OCI-LY3 (cell line): ENCODE measurements at regions not wholly inside any gene's neighbourhood (a gene's known extent, or its start where the extent isn't known, plus 50 kb on each side); places are given as distances from the start of the nearest gene placed in this dataset.

Experiments used
- EZH2phosphoT487 ChIP-seq: fragments of 200-600 bp; shearing (Covaris generic); IDR thresholded peaks from 2 replicates; pipeline ENCODE4 v1.6.1; 2018; ENCODE audit warnings: antibody characterized with exemption, mixed run types, low read depth
- TF ChIP-seq, protein P1 (sequence below): fragments of 200-600, 300-600 bp; sonication (generic); IDR thresholded peaks from 2 replicates; pipeline ENCODE4 v1.5.1; 2014; ENCODE audit warnings: antibody characterized with exemption, low read length, low read depth

DNA sequence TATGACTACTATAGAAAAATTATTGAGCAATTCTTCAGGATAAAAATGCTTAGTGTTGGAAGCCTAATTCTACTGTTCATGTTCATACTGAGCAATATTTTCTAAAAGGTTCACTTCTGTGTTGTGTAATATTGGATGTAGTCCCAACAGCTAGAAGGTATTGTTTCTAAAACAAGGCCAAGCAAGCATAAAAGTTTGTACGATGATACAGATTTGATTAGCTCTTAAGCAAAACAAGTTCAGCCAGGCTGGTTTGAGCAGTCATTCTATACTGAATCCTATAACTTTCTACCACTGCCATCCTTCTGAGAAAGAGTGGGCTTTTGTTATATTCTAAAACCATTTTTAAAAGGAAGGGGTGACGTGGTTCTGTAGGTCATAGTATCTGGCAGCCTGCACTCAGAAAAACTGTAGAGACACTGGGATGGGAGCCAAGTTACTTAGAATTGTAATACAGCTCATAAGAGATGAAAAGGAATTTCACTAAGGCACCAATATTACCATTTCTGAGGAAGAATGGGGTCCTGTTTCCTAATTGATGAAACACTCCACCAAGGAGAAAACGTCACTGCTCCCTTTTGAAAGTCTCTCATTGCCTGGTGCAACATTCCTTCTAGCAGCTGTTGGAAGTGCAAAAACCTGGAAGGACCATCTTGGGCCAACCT is 275.0 kb upstream of the DACH1 start:
- TF ChIP-seq, protein P1, sequence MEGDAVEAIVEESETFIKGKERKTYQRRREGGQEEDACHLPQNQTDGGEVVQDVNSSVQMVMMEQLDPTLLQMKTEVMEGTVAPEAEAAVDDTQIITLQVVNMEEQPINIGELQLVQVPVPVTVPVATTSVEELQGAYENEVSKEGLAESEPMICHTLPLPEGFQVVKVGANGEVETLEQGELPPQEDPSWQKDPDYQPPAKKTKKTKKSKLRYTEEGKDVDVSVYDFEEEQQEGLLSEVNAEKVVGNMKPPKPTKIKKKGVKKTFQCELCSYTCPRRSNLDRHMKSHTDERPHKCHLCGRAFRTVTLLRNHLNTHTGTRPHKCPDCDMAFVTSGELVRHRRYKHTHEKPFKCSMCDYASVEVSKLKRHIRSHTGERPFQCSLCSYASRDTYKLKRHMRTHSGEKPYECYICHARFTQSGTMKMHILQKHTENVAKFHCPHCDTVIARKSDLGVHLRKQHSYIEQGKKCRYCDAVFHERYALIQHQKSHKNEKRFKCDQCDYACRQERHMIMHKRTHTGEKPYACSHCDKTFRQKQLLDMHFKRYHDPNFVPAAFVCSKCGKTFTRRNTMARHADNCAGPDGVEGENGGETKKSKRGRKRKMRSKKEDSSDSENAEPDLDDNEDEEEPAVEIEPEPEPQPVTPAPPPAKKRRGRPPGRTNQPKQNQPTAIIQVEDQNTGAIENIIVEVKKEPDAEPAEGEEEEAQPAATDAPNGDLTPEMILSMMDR: no peak
- no peak for TF ChIP-seq EZH2phosphoT487
